ENCODE measurements at regions not wholly inside any gene's neighbourhood (a gene's known extent, or its start where the extent isn't known, plus 50 kb on each side); places are given as distances from the start of the nearest gene placed in this dataset.

GRCh38 chr19:31970027-31970461, 375.4 kb upstream of the ZNF507 start:
- in situ Hi-C loops (cut with HindIII; ENCODE audit: low pct_unique_long_range_greater_than_20kb, low sequenced_read_pairs): no loop called here
- TF ChIP-seq JUND (IDR thresholded peaks at IDR 0.05; ENCODE audit: low read depth): no peak
- DNase-seq (ENCODE audit: low read depth in 1 of 2, low spot score in 1 of 2): no peak

- DNase-seq (ENCODE audit: low read depth in 1 of 2, low spot score in 1 of 2): no peak
- in situ Hi-C loops (cut with HindIII; ENCODE audit: low pct_unique_long_range_greater_than_20kb, low sequenced_read_pairs): no loop called here
- TF ChIP-seq JUND (IDR thresholded peaks at IDR 0.05; ENCODE audit: low read depth): no peak
Measured at GRCh38 chr19:31974290-31974689, 371.1 kb upstream of the ZNF507 start.

- no peak for DNase-seq (ENCODE audit: low read depth in 1 of 2, low spot score in 1 of 2)
- TF ChIP-seq JUND (IDR thresholded peaks at IDR 0.05; ENCODE audit: low read depth): no peak
Measured at GRCh38 chr19:31974941-31975340, 370.5 kb upstream of the ZNF507 start.

GRCh38 chr19:31975461-31975860, 369.9 kb upstream of the ZNF507 start:
- DNase-seq (ENCODE audit: low read depth in 1 of 2, low spot score in 1 of 2): no peak
- in situ Hi-C loops (cut with HindIII; ENCODE audit: low pct_unique_long_range_greater_than_20kb, low sequenced_read_pairs): no loop called here
- no peak for TF ChIP-seq JUND (IDR thresholded peaks at IDR 0.05; ENCODE audit: low read depth)

More at GRCh38 chr19:31974941-31975340, 370.5 kb upstream of the ZNF507 start:
- in situ Hi-C loops (cut with HindIII; ENCODE audit: low pct_unique_long_range_greater_than_20kb, low sequenced_read_pairs): no loop called here

DNA sequence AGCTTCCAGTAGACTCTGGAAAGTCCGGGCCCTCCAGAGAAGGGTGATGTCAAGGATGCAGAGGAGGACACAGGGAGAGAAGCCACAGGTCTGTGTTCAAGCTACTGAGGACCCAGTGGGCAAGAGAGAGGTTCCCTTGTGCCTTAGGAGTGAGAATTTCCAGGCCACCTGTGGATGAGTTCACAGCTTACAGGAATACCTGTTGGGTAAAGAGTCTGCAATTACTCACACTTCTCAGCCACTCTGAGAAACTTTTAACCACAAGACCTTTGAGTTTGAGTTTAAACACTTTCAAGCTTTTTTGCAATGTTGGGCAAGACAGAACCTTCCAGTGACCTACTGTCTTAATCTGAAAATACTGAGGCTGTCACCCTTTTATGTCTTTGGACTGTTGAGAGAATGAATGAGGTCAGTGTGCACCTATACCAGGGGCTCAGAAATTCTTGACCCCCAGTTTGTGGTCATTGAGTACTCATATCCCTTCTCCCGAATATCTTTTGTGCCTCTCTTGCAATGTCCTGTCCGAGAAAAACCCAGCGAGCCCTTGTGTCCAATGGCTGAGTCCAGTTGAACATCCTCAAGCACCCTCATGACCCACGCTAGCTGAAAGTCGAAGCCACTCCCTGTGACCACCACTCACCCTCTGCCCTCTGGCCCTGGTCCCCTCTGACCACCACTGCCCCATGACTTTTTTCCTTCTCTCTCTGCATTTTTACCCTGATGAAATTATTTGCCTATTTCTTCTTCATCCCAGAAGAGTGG, 368.5 kb upstream of the ZNF507 start:
- no peak for DNase-seq (ENCODE audit: low read depth in 1 of 2, low spot score in 1 of 2)
- no peak for TF ChIP-seq JUND (IDR thresholded peaks at IDR 0.05; ENCODE audit: low read depth)
- in situ Hi-C loops (cut with HindIII; ENCODE audit: low pct_unique_long_range_greater_than_20kb, low sequenced_read_pairs): no loop called here

DNA sequence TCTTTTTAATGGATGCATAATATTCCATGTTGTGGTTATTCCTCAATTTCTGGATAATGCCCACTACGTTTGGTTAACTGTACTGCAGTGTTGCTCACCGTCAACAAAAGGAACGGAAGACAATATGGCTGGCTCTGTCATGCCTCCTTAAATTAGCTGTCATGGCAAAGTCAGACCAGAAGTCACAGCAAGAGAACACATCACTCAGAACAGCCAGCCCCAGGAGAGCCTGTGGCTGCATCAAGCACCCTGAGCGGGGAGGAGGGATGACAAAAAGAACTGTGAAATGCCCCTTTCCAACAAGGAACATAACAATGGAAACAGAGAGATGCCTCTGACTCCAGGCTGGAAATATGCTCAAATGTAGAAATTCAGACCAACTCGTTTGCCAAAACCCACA, 366.0 kb upstream of the ZNF507 start:
- TF ChIP-seq JUND (IDR thresholded peaks at IDR 0.05; ENCODE audit: low read depth): no peak
- no peak for DNase-seq (ENCODE audit: low read depth in 1 of 2, low spot score in 1 of 2)
- in situ Hi-C loops (cut with HindIII; ENCODE audit: low pct_unique_long_range_greater_than_20kb, low sequenced_read_pairs): no loop called here

- no peak for DNase-seq (ENCODE audit: low read depth in 1 of 2, low spot score in 1 of 2)
- no peak for TF ChIP-seq JUND (IDR thresholded peaks at IDR 0.05; ENCODE audit: low read depth)
- in situ Hi-C loops (cut with HindIII; ENCODE audit: low pct_unique_long_range_greater_than_20kb, low sequenced_read_pairs): no loop called here
Measured at GRCh38 chr19:31979949-31980670, 365.3 kb upstream of the ZNF507 start.

DNA sequence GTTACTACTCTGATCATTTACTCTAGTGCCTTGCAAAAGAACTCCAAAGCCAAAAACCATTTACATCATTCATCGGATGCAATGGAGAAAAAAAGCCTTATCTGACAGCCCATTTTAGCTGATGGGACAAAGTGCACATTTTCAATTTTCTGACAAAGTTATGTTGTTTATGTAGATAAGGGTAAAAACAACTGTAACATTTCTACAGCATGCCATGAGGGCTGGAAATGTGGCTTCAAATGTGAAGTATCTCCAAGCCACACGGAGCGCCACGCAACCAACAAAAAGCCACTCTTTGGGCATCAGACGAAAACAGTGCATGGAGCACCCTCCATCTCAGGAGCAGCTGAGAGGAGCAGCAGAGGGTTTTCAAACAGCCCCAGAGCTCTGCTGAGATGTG, 364.6 kb upstream of the ZNF507 start:
- no peak for TF ChIP-seq JUND (IDR thresholded peaks at IDR 0.05; ENCODE audit: low read depth)
- in situ Hi-C loops (cut with HindIII; ENCODE audit: low pct_unique_long_range_greater_than_20kb, low sequenced_read_pairs): no loop called here
- no peak for DNase-seq (ENCODE audit: low read depth in 1 of 2, low spot score in 1 of 2)

DNA sequence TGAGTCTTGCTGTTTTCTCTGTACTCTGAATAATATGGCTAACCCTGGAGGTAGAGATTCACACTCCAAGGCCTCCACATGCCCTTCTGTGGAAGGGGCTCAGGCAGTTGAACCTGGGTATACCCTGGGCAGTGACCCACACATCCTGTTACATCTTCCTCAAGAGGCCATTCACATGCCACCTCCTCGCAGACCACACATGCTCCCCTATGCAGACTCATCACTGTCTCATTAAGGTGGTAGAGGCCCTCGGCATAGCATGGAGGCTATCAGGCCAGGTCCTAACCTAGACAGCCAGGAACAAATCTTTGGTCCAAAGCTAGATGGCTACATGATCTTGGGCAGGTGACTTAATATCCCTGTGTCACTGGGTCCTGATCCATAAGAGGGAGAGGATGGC, 363.9 kb upstream of the ZNF507 start:
- in situ Hi-C loops (cut with HindIII; ENCODE audit: low pct_unique_long_range_greater_than_20kb, low sequenced_read_pairs): no loop called here
- no peak for TF ChIP-seq JUND (IDR thresholded peaks at IDR 0.05; ENCODE audit: low read depth)
- DNase-seq (ENCODE audit: low read depth in 1 of 2, low spot score in 1 of 2): no peak

GRCh38 chr19:31983647-31984046, 361.8 kb upstream of the ZNF507 start:
- DNase-seq (ENCODE audit: low read depth in 1 of 2, low spot score in 1 of 2): no peak
- in situ Hi-C loops (cut with HindIII; ENCODE audit: low pct_unique_long_range_greater_than_20kb, low sequenced_read_pairs): no loop called here
- TF ChIP-seq JUND (IDR thresholded peaks at IDR 0.05; ENCODE audit: low read depth): no peak

DNA sequence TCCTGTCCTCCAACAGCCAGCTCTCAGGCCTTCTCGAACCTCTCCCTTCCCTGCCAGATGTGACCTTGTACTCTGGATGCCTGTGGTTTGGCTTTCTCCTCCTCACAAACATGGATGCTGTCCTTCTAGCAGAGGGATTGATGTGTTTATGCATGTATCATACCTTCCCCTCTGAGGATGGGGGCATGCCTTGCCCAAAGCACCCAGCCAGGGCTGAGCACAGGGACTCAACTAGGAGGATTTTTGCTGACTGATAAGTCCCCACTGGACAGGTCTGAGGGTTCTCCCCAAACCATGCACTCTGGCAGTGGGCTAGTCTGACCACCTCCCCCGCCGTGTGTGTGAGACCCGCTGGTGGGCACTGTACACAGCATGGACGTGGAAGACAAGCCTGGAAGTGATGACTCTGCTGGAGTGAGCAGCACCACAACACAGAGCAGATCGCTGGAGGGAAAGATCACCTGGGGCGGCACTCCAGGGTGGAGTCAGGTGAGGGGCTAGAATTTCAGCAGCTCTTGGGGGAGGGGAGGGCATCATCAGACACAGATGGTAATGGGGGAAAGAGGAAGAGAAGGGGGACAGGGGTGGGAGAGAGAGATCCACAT, 360.3 kb upstream of the ZNF507 start:
- in situ Hi-C loops (cut with HindIII; ENCODE audit: low pct_unique_long_range_greater_than_20kb, low sequenced_read_pairs): no loop called here
- no peak for DNase-seq (ENCODE audit: low read depth in 1 of 2, low spot score in 1 of 2)

DNA sequence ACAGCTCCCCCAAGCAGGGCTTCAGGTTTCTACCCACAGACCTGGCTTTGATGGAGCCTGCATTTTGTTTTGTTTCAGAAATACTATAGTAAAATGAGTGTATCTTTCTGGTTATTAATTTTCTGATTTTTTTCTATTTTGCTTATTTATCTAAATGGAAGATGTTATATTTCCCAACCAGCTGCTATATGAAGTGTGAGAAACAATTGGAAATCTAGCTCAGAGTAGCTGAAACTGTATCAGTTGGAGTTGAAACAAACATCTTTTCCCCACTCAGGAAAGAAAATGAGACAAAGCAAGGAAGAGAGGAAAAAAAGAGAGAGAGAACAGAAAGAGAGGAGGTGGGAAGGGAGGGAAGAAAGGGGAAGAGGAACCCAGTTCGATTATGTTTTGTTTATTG, 358.5 kb upstream of the ZNF507 start:
- DNase-seq (ENCODE audit: low read depth in 1 of 2, low spot score in 1 of 2): no peak
- in situ Hi-C loops (cut with HindIII; ENCODE audit: low pct_unique_long_range_greater_than_20kb, low sequenced_read_pairs): no loop called here
- no peak for TF ChIP-seq JUND (IDR thresholded peaks at IDR 0.05; ENCODE audit: low read depth)

More for the DNA sequence above, 360.3 kb upstream of the ZNF507 start:
- TF ChIP-seq JUND (IDR thresholded peaks at IDR 0.05; ENCODE audit: low read depth): no peak

- in situ Hi-C loops (cut with HindIII; ENCODE audit: low pct_unique_long_range_greater_than_20kb, low sequenced_read_pairs): no loop called here
- no peak for TF ChIP-seq JUND (IDR thresholded peaks at IDR 0.05; ENCODE audit: low read depth)
- no peak for DNase-seq (ENCODE audit: low read depth in 1 of 2, low spot score in 1 of 2)
Measured at GRCh38 chr19:31988256-31988655, 357.2 kb upstream of the ZNF507 start.

Measured in T47D (cell line).